ENCODE measurements at regions not wholly inside any gene's neighbourhood (a gene's known extent, or its start where the extent isn't known, plus 50 kb on each side); places are given as distances from the start of the nearest gene placed in this dataset.

GRCh38 chr2:234578389-234578788 is 81.5 kb upstream of the ARL4C start:
- Histone ChIP-seq H3K4me2 (ENCODE audit: insufficient read depth, insufficient read length, low read length) (no peak overlapping the region), H3K27me3 (ENCODE audit: insufficient read depth, low read length) (no peaks in the 10 kb centered on the region), H3K4me1 (ENCODE audit: insufficient read depth, low read length) (peaks cover 16% of the 10 kb centered on the region; the same call in 1 of the 2 replicates), H3K27ac (ENCODE audit: insufficient read length, low read depth, low read length) (no peak overlapping the region), H3T11ph (ENCODE audit: low read length) (no peak overlapping the region), H3K18ac (ENCODE audit: insufficient read length, low read depth, low read length) (no peak overlapping the region), H2AK5ac (ENCODE audit: insufficient read length, low read length) (no peak overlapping the region), H4K8ac (replicated peaks; ENCODE audit: insufficient read length, low read depth, low read length) (no peak overlapping the region), H3K79me2 (ENCODE audit: insufficient read depth, low read length) (no peaks in the 10 kb centered on the region), H3K23ac (ENCODE audit: insufficient read length, low read depth, low read length) (no peak overlapping the region), H3K9ac (ENCODE audit: extremely low read depth, insufficient read length, low read length) (no peak overlapping the region), H2BK5ac (ENCODE audit: insufficient read length, low read length) (no peak overlapping the region), H2AFZ (ENCODE audit: low read length) (no peak overlapping the region), H4K20me1 (ENCODE audit: control insufficient read depth, insufficient read depth, insufficient read length) (no peaks in the 10 kb centered on the region), H2BK20ac (ENCODE audit: low read depth, low read length, poor library complexity, severe bottlenecking) (no peak overlapping the region), H3K4ac (ENCODE audit: low read depth, low read length) (no peak overlapping the region), H2BK12ac (ENCODE audit: insufficient read length, low read depth, low read length) (no peak overlapping the region), H3K9me3 (ENCODE audit: control insufficient read depth, low read depth, low read length) (no peaks in the 10 kb centered on the region), H3K14ac (ENCODE audit: insufficient read depth, low read length) (no peak overlapping the region), H4K5ac (ENCODE audit: insufficient read length, low read depth, low read length) (no peak overlapping the region), H4K91ac (ENCODE audit: insufficient read length, low read depth, low read length) (no peak overlapping the region), H2BK15ac (ENCODE audit: low read depth, low read length) (no peak overlapping the region), H3K23me2 (ENCODE audit: insufficient read length, low read depth, low read length, poor library complexity, severe bottlenecking) (no peaks in the 10 kb centered on the region), H2BK120ac (ENCODE audit: low read depth, low read length, poor library complexity, severe bottlenecking) (no peak overlapping the region), H3K79me1 (ENCODE audit: insufficient read depth, low read depth, low read length, poor library complexity, severe bottlenecking) (no peaks in the 10 kb centered on the region), H3K56ac (ENCODE audit: insufficient read length, low read depth, low read length) (no peak overlapping the region)
- Mint-ChIP-seq H3K4me1 (peaks cover 25 to 37% of the 10 kb centered on the region in 2 experiments), H3K27me3 (ENCODE audit: low read depth) (peaks cover 2% of the 10 kb centered on the region), H3K9me3 (no peaks in the 10 kb centered on the region; a peak in 1 of 5 replicates), H3K36me3 (ENCODE audit: insufficient read depth in 1 of 3, low read depth in 3 of 3) (peaks cover 0 to 8% (median 0%) of the 10 kb centered on the region in 3 experiments; a peak in 3 of 7 replicates), H3K27ac (no peak overlapping the region), H3K4me3 (no peak overlapping the region)
- no peak for DNase-seq
- TF ChIP-seq CTCF (conservative IDR thresholded peaks at IDR 0.05) = no peak
- WGBS (ENCODE audit: extremely low coverage, insufficient read length, low lambda C conversion rate) = no CpG with 5 or more reads among the region's 2 CpGs
